AG08396 (cell line): ENCODE measurements at regions not wholly inside any gene's neighbourhood (a gene's known extent, or its start where the extent isn't known, plus 50 kb on each side); places are given as distances from the start of the nearest gene placed in this dataset.
"Not testable (repeated sequence)": the region's sequence is repeated elsewhere in the genome, so short reads cannot be mapped to it uniquely, and the experiment has no call there.

Experiments used
- DNase-seq: peaks from one replicate; pipeline ENCODE4 v3.0.0; 2012; ENCODE audit warnings: low spot score, mixed read lengths

DNA sequence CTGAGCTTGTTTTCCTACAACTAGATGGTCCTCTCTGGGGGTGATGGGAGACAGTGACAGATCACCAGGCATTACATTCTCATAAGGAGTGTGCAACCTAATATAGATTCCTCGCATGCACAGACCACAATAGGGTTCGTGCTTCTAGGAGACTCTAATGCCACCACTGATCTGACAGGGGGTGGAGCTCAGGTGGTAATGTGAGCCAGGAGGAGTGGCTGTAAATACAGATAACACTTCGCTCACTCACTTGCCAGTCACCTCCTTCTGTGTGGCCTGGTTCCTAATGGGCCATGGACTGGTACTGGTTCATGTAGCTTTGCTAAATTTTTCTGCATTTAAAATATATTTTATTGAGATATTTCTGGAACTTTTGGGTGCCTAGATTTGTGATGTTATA is 202.3 kb upstream of the ZNF32 start:
- no peak for DNase-seq

DNA sequence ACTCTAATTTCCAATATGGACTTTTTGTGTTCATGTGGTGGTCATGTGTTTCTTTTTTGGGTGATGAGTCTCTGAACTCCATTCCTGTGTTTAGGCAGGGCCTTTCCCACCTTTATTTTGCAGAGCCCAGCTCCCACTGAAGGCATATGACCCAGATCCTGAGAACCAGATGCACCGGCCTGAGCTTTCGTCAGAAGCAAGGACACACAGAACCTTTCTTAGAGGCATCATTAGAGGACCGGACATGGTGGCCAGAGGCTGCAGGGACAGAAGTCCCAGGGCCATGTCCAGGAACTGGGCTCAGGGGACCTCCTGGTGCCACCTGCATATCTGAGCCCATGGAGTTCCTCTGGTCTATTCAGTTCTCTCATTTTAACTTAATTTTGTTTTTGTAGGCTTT is 200.9 kb upstream of the ZNF32 start:
- no peak for DNase-seq

DNA sequence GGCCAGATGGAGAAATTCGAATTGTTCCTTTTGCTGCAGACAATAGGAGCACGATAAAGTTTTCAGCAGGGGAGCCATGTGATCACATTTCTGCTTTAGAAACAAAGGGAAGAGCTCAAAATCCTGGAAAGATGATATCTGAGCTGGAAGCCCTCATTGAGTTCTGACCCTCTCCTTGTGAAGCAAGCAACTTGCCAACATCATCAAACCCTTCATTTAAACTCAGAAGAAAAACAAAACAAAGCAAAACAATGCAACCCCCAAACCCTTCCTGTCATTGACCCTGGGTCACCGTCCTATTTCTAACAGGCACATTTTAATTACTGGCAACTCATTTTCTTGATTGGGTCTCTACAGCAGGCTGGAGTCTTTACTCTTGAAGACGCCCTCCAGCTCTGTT is 198.3 kb upstream of the ZNF32 start:
- no peak for DNase-seq

DNA sequence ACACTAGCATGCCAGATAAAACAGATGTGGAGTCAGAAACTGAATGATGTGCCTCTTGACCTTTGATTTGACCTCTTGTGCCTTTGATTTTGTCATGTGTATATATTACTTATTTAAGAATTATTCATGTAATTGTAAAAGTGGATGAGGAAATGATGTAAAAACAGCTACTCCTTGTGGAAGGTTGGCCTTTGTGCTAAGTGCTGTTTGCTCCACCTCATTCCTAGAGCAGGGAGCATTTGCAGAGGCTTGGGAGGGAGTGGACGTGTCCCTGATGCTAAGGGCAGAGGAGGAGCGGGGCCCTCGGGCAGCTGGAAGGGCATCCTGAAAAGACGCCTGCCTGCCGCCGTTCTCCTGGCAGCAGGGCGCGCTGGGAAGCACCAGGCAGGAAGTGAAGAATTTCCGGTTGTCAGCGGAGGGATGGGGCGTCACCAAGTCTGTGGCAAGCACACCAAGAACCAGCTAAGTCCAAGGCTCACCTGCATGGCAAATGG is 197.6 kb upstream of the ZNF32 start:
- no peak for DNase-seq

DNA sequence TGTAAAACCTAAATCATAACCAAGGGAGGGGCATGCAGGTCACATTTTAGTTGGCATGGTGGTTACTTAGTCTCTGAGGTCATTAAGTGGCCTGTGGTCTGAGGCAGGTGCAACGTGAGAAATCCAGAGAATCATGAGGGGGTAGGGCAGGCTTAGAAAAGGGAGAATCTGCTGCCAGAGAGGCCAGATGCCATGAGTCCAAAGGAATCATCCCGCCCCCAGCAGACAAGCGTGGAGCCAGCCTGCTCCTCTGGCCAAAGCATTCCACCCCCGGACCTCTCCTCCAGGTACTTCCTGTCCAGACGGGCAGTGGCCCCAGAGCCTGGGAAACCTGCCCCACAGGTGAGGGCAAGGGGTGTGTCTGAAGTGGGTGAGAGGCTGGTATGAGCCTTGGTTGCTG is 196.4 kb upstream of the ZNF32 start:
- no peak for DNase-seq

DNA sequence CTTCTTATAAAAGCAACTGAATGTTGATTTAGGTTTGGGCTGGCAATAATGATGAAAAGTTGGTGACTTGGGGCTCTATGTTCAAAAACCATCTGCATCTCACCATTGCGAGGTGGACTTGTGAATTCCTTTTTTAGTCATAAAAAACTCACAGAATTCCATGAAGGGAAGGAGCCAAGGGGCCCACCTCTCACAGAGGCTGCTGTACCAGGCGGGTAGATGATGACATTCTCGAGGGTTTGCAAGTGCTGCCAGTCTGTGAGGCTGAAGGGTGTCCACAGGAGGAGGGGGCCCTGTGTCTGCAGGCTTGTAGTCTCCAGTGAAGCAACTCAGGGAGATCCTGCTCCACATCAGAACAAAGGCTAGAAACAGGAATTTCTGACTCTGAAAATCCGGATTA is 195.5 kb upstream of the ZNF32 start:
- DNase-seq = no peak

DNA sequence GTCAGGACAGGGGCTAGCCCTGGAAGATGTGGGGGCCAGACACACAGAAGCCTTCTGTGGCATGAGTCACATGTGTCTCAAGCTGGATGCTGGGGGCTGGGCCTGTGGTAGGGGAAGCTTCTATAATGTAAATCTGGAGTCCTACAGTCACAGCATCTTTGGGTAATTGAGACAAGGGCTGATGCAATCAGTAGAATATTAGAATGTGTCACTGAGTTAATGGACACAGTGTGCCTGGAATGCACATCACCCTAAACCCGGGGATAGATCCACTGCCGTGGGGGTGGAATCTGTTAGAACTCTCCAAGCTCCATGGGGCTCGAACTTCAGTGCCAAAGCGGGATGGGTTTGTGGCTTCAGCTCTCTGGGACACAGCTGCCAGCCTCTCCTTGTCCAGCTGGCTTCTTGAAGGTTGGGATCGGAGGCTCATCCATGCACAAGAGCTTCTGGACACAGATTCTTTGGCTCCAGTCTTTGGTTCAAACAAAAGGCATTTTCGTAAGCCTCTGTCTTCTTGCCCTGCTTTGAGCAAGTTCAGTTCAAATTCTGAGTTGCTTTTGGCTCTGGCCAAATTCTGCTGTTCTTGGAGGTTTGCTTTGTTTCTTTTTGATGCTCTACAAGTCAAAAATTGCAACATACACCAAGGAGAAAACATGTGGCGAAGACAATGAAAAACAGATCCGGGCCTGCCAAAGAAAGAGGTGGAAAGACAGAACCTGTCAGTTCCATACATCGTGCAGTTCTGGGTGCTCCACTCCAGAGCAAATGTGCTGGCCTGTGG is 194.8 kb upstream of the ZNF32 start:
- peak; percentile 66 for DNase-seq

DNA sequence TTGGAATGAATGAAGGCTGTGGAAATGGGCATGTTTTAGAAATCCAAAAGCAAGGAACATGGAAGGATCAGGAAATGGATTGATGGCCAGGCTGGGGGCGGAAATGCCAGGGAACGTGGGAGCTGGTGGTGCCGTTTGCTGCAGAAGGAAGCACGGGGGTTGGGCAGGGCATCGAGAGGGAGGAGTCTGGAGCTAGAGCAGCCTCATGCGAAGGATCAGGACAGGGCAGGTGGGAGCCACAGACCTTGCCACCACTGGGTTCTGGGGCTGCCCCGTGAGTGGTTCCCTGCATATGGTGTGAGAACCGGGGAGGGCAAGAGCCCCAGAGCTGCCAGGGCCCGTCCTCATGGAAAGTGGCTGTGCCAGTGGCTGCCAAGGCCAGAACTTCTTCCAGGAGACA is 193.8 kb upstream of the ZNF32 start:
- DNase-seq = no peak

DNA sequence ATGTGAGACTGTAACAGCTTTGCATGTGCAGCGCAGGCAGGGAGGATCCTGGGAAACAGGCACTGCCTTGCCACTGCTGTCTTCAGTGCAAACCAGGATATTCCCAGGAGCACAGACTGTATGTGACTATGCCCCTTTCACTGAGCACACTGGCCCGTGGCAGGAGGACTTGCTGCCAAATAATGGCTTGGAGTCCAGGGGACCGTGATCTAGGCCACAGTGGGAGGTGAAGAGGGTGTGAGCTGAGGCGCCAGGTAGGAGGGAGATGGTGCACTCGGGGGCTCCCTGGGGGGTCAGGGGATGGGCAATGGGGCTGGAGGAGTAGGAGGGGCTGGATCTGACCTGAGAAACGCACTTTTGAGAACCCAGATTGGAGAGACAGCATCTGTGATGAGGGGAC is 193.4 kb upstream of the ZNF32 start:
- DNase-seq = no peak

DNA sequence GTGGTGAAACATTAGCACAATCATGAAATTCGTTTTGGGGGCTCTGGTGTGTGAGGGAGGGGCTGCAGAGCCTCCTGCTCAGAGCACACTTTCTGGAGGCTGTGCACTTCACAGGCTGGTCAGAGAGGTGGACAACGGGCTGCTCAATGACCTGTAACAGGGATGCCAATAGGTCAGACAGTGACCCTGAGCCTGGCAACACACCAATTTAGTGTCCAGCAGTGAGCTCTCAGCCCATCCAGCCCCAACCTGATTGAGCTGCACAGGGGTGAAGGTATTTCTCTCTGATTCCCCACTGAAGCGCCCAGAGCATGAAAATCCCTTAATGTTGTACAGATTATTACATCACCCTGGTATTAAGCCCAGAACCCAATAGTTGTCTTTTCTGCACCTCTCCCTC is 191.3 kb upstream of the ZNF32 start:
- DNase-seq = no peak

DNA sequence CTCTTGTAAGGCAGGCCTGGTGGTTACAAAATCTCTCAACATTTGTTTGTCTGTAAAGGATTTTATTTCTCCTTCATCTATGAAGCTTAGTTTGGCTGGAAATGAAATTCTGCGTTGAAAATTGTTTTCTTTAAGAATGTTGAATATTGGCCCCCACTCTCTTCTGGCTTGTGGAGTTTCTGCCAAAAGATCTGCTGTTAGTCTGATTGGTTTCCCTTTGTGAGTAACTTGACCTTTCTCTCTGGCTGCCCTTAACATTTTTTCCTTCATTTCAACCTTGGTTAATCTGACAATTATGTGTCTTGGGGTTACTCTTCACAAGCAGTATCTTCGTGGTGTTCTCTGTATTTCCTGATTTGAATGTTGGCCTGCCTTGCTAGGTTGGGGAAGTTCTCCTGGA is 186.1 kb upstream of the ZNF32 start:
- not testable (repeated sequence) for DNase-seq

DNA sequence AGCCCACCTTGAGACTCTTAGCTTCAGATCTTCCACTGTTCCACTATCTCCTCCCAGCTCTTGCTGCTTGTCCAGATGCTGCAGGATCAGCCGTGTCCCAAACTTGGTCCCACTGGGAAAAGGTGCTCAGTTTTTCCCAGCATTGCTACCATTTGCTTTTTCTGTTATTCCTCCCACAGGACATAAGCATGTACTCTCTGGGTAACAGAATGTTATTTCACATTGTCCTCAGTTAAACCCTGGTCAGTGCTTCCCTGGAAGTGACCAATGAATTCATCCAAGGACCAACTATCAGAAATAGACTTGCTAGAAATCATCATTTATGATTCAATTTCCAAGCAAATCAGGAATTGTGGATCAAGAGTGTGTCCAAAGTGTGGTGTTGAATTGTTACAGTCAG is 179.2 kb upstream of the ZNF32 start:
- DNase-seq = no peak

DNA sequence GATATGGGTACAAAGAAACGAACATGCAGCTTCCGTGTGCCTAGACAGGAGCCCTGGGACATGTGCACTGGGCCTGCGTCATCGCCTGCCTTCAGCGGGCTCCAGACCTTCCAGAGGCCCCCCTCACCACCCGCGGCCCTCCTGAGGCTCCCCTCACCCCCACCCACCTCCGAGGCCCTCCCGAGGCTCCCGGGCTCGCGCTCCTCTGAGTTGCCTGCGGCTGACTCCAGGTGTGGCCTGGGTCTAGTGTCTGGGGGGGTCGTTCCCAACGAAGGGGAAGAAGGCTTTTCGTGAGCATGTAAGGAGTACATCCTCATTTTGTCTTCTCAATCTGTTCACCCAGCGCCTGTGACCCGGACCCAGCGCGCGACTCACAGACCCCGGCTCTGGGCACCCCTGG is 177.3 kb upstream of the ZNF32 start:
- DNase-seq = no peak

DNA sequence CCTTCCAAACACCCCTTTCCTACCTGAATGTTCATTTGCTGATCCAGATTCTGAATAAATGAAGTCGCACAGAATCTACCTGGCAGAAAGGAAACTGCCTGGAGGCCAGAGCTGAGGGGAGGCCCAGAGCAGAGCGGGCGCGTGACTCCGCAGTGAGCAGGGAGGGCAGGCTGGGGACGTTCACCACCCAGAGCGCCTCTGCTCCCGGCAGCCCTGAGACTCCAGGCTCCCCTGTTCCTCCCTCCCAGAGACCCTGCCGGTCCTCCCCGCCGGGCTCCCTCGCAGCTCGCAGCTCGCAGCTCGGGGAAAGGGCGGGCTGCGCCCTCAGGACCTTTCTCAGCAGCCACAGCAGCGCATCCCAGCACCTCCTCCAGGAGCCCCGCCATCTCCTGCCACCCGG is 176.7 kb upstream of the ZNF32 start:
- no peak for DNase-seq

DNA sequence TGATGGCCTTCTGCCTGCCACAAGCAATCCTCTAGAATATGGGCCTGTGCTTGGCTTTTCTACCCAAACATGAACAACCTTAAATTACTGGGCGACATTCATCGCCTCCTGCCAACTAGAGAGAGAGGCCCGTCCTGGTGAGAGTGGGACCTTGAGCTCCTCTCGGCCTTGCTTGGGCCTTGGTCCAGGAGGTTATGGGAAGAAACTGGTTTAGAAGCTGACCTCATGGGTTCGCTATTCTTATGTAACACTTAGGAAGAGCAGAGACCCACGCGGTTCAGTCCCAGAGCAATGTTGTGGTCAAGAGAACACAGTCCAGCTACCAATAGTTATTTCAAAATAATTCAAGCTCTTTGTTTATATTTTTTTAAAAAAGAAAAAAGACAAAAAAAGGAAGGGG is 176.3 kb upstream of the ZNF32 start:
- DNase-seq = peak; percentile 74

DNA sequence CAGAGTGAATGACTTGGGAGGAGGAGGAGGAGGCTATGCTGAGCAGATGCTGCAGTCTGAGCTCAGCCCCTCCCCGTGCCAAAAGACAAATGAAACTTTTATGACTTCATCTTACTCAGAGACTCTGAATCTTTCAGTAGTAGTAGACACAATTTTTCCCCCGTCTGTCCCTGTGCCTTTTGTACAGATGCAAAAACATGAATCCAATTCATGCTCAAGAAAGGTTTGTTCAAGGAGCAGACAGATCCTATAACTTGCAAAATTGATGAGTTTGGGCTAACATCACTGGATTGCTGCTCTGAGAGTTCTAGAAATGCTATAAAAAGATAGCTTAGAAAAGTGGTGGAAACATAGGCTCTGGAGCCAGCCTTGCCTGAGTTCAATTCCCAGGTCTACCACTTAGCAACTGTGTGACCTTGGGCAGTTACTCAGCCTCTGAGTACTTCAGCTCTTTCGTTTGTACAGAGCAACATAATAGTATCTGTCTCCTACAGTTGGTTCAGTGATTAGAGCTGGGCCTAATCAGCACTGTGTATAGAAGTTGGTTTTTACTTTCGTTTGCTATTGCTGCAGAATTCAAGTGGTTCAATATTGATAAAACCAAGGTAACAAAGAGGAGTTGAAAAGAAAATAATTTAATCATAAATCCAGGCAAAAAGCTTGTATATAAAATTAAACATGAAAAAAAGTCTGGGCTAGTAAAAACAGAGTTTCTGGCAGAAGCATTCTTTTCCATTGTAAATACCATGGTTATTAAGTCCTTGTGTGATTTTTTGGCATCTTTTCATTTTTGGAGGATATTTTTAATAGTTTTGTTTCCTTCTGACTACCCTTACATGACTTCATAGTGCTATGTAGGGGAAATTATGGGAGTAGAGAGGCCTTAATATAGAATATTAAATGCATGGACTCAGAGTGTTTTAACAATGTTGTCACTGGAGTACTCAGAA is 174.2 kb upstream of the ZNF32 start:
- DNase-seq = no peak

DNA sequence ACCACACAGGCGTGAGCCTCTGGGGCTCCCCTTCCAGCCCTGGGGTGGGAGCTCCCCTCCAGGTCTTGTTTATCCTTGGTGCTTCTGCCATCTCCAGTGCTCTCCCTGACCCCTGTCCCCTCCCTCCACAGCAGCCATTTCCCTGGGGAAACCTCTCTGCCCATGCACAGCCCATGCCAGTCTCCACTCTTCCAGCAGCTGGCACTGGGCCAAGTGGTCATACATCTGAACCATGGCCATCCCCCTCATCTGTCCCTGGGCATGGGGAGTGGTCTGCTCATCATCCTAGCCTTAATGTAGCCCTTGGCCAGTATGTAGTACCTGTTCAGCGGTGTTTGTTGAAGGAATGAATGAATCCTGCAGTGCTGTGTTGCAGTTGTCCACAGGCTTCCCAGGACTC is 172.4 kb upstream of the ZNF32 start:
- DNase-seq = no peak

DNA sequence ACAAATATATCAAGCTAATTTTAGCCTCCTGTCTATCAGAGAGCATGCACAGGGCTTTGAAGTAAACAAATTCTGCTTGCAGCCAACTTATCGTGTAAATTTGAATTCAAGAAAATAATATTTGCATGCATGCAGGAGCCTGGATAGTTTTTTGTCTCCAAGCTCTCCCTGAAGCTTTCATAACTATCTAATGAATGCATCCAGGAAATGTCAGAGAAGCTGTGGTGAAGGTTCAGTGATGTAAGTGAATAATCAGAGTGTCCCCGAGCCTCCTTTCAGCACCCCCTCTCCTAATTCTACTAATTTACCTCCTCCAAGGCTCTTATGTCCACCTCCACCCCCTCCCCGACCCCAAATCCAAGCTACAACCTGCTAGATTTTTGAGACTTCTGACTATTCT is 172.0 kb upstream of the ZNF32 start:
- DNase-seq = no peak

DNA sequence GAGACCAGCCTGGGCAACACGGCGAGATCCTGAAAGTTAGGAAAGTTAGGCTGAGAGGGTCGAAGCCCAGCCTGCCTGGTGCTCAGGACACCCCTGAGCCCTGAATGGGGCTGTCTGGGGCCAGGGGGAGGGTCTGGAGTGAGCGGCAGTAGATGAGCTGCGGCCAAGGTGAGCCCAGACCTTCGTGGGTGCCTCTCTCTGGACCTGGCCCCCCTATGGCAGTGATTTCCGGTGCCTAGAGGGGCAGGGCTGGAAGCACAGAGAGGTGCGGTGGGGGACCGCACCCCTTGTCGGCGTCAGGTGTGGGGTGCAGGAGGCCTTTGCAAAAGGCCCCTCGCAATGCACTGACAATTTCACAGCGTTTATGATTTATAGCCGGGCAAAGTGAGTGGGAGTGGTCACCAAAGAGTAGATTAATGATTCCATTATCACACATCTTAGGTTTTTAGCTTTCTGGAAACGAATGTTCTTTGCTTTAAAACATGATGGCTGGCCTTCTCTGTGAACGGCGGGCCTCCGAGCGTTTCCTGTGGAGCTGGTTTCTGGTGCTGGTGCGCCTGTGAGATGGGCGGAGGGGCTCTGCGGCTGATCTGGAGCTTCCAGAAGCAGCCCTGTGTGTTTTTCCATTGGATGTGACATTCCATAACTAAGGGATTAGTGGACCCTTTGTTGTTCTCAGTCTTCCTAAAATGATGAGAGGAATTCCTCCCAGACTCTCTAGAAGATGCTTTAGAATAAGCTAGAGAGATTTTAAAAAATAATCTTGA is 171.0 kb upstream of the ZNF32 start:
- no peak for DNase-seq

DNA sequence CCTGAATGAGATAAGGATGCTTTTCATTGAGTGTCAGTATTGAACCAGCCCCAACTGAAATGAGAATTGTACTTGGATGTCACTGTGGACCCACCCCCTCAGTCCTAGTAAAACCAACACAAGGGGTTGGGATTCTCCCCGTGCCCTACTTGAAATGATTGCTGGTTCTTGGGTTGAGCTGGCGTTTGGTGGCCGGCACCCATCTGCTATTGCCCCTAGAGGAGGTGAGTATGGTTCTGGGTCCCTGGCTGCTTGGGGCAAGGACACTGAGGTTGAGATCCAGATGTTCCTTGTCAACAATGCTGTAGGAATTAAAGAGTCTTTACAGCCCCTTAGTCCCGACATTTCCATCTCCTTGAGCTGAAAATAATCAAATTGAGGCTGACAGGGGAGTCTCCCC is 170.0 kb upstream of the ZNF32 start:
- DNase-seq = no peak

DNA sequence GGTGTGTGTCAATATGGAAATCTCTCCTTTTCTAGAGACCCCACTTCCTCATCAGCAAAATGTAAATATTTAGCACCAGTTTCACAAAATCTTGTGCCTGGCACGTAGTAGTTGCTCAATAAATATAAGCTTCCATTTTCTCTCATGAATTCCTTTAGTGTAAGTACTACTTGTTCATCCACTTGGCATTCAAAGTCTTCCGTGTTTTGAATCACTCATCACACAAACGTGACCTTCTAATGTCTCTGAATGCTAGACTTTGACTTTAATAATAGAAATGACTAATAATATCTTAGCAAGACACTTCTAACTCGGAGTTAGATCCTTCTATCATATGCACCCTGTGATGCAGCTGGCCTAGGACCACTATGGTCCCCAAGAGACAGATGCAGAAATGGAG is 168.7 kb upstream of the ZNF32 start:
- DNase-seq = peak; percentile 65
